ENCODE measurements at regions not wholly inside any gene's neighbourhood (a gene's known extent, or its start where the extent isn't known, plus 50 kb on each side); places are given as distances from the start of the nearest gene placed in this dataset.

DNA sequence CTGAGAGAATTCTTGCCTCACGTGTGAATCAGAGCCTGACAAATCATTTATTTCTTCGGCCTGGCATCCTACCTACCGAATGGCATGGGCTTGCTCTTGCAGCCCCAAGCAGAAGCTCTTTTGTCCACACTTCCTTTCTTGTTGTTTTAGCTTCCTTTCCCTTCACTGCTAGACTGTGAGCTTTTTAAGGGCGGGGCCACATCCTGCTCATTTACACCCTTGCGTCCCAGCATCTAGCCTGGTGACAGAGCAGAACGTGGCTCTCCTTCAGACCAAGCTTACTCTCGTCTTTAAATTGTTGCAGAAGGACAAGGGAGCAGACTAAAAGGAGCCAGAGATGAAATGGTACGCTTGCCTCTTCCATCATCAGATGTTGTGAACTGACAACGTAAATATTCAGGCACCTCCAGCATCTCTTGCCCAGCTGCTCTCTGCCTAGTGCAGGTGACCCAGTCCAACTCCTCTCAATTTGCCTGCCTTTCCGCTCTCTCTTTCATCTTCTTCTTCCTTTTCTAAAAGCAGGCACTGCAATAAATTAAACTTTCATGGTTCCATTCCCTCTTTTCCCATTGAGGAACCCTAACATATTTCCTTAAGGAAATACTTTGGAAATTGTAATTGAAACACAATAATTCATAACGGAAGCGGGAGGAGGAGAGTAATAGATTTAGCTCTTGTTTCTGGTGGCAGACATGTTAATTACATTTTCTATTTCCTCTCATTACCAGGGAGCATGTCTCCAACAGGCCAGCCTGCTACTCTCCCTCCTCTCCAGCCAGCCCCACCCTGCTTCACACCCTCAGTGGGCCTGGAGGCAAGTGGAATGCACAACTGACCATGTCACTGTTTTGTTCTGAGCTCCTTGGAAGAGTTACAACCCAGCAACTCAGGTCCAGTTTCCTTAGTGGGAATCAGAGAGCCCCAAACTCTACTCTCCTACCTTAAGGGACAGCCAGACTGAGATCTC lies 228.1 kb upstream of the TRIB2 start:
- no peak for TF ChIP-seq POLR2A (IDR thresholded peaks at IDR 0.05)
- TF ChIP-seq, protein P1, sequence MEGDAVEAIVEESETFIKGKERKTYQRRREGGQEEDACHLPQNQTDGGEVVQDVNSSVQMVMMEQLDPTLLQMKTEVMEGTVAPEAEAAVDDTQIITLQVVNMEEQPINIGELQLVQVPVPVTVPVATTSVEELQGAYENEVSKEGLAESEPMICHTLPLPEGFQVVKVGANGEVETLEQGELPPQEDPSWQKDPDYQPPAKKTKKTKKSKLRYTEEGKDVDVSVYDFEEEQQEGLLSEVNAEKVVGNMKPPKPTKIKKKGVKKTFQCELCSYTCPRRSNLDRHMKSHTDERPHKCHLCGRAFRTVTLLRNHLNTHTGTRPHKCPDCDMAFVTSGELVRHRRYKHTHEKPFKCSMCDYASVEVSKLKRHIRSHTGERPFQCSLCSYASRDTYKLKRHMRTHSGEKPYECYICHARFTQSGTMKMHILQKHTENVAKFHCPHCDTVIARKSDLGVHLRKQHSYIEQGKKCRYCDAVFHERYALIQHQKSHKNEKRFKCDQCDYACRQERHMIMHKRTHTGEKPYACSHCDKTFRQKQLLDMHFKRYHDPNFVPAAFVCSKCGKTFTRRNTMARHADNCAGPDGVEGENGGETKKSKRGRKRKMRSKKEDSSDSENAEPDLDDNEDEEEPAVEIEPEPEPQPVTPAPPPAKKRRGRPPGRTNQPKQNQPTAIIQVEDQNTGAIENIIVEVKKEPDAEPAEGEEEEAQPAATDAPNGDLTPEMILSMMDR (IDR thresholded peaks at IDR 0.05) = no peak
